OCI-LY1 (cell line): ENCODE measurements at regions not wholly inside any gene's neighbourhood (a gene's known extent, or its start where the extent isn't known, plus 50 kb on each side); places are given as distances from the start of the nearest gene placed in this dataset.

ENCODE experiments used
- H2AFZ ChIP-seq: fragments of 200-600 bp; sonication (generic), shearing (Covaris generic); 2 replicates; pipeline ENCODE4 v1.6.0; 2014; ENCODE audit warnings: antibody characterized with exemption, mild to moderate bottlenecking, low read length
- H3F3A ChIP-seq: fragments of 200-600 bp; sonication (generic), shearing (Covaris generic); 2 replicates; pipeline ENCODE4 v1.6.0; 2014; ENCODE audit warnings: mild to moderate bottlenecking, antibody characterized with exemption, low read length, moderate library complexity; ENCODE audit not compliant: insufficient read depth
- H3K27ac ChIP-seq: fragments of 200-600 bp; sonication (generic); 2 replicates; pipeline ENCODE4 v1.5.1; 2014; ENCODE audit warnings: low read length, mixed run types, mild to moderate bottlenecking, low read depth; ENCODE audit not compliant: poor library complexity, severe bottlenecking
- H3K27me3 ChIP-seq: fragments of 200-600 bp; sonication (generic); 2 replicates; pipeline ENCODE4 v1.6.0; 2014; ENCODE audit warnings: antibody characterized with exemption, mild to moderate bottlenecking, low read length, moderate library complexity; ENCODE audit not compliant: insufficient read depth
- H3K36me3 ChIP-seq: fragments of 200-600 bp; sonication (generic); 2 replicates; pipeline ENCODE4 v1.6.1; 2014; ENCODE audit warnings: mild to moderate bottlenecking, antibody characterized with exemption, low read length, moderate library complexity, mixed read lengths; ENCODE audit not compliant: insufficient read depth
- H3K4me1 ChIP-seq: fragments of 200-600 bp; sonication (generic); 2 replicates; pipeline ENCODE4 v1.5.1; 2014; ENCODE audit warnings: mild to moderate bottlenecking, low read length, moderate library complexity; ENCODE audit not compliant: insufficient read depth, severe bottlenecking
- H3K4me2 ChIP-seq: fragments of 200-600 bp; sonication (generic), shearing (Covaris generic); 2 replicates; pipeline ENCODE4 v1.6.1; 2014; ENCODE audit warnings: low read length
- H3K4me3 ChIP-seq: fragments of 200-600 bp; sonication (generic); 2 replicates; pipeline ENCODE4 v1.5.1; 2014; ENCODE audit warnings: low read length, low read depth, mild to moderate bottlenecking, mixed read lengths; ENCODE audit not compliant: poor library complexity, severe bottlenecking
- H3K79me2 ChIP-seq: fragments of 200-600 bp; shearing (Covaris generic); 2 replicates; pipeline ENCODE4 v1.6.1; 2016; ENCODE audit warnings: mixed run types, low read length, mixed read lengths; ENCODE audit not compliant: insufficient read depth
- H3K9ac ChIP-seq: fragments of 200-600 bp; sonication (generic), shearing (Covaris generic); 2 replicates; pipeline ENCODE4 v1.6.1; 2014; ENCODE audit warnings: mild to moderate bottlenecking, low read length, mixed read lengths
- H3K9me2 ChIP-seq: fragments of 200-600 bp; sonication (generic), shearing (Covaris generic); 2 replicates; pipeline ENCODE4 v1.6.1; 2014; ENCODE audit warnings: low read depth, mild to moderate bottlenecking, low read length, mixed read lengths
- H3K9me3 ChIP-seq: fragments of 200-600 bp; shearing (Covaris generic); 2 replicates; pipeline ENCODE4 v1.6.1; 2014; ENCODE audit warnings: low read length, mixed read lengths
- H4K20me1 ChIP-seq: fragments of 200-600 bp; sonication (generic), shearing (Covaris generic); 2 replicates; pipeline ENCODE4 v1.6.0; 2016; ENCODE audit warnings: mild to moderate bottlenecking, low read length; ENCODE audit not compliant: insufficient read depth
- CTCF ChIP-seq: fragments of 200-600 bp; sonication (generic), shearing (Covaris generic); IDR thresholded peaks from 2 replicates; pipeline ENCODE4 v1.5.1; 2017; ENCODE audit warnings: mild to moderate bottlenecking, antibody characterized with exemption, low read length, moderate library complexity, mixed read lengths
- EZH2 ChIP-seq: fragments of 200-600 bp; sonication (generic), shearing (Covaris generic); IDR thresholded peaks from 2 replicates; pipeline ENCODE4 v1.8.0; 2017; ENCODE audit warnings: borderline replicate concordance, mixed run types, mild to moderate bottlenecking, antibody characterized with exemption, low read length, moderate library complexity, mixed read lengths

- no peak for TF ChIP-seq EZH2
- TF ChIP-seq CTCF: no peak
- Histone ChIP-seq H4K20me1 (no peaks in the 10 kb centered on the region), H2AFZ (no peak overlapping the region), H3K9ac (no peak overlapping the region), H3K4me3 (no peak overlapping the region), H3K27ac (no peak overlapping the region), H3K4me2 (no peak overlapping the region), H3K9me2 (no peaks in the 10 kb centered on the region), H3K9me3 (peaks cover 17% of the 10 kb centered on the region), H3K36me3 (peaks cover 14% of the 10 kb centered on the region; the same call in 1 of the 2 replicates), H3K27me3 (peaks cover 19% of the 10 kb centered on the region; the same call in 1 of the 2 replicates), H3F3A (no peaks in the 10 kb centered on the region), H3K4me1 (peaks cover 12% of the 10 kb centered on the region), H3K79me2 (no peaks in the 10 kb centered on the region)
These were observed 75.8 kb upstream of the GSE1 start for GRCh38 chr16:85537331-85537788.

GRCh38 chr16:85537795-85538401 lies 75.2 kb upstream of the GSE1 start:
- no peak overlapping the region for H2AFZ ChIP-seq
- peaks cover 17% of the 10 kb centered on the region for H3K9me3 ChIP-seq
- peaks cover 14% of the 10 kb centered on the region; the same call in 1 of the 2 replicates for H3K36me3 ChIP-seq
- H3K27ac ChIP-seq: no peak overlapping the region
- H3K4me3 ChIP-seq: no peak overlapping the region
- H3K79me2 ChIP-seq: no peaks in the 10 kb centered on the region
- no peak overlapping the region for H3K4me2 ChIP-seq
- H3K27me3 ChIP-seq: peaks cover 19% of the 10 kb centered on the region; the same call in 1 of the 2 replicates
- no peak overlapping the region for H3K9ac ChIP-seq
- no peaks in the 10 kb centered on the region for H3F3A ChIP-seq
- H3K4me1 ChIP-seq: peaks cover 18% of the 10 kb centered on the region
- no peaks in the 10 kb centered on the region for H3K9me2 ChIP-seq
- no peaks in the 10 kb centered on the region for H4K20me1 ChIP-seq
- no peak for TF ChIP-seq EZH2
- no peak for TF ChIP-seq CTCF

GRCh38 chr16:85539084-85539483 lies 74.0 kb upstream of the GSE1 start:
- peaks cover 17% of the 10 kb centered on the region for H3K9me3 ChIP-seq
- H4K20me1 ChIP-seq: no peaks in the 10 kb centered on the region
- peaks cover 14% of the 10 kb centered on the region; the same call in 1 of the 2 replicates for H3K36me3 ChIP-seq

More at GRCh38 chr16:85539084-85539483, 74.0 kb upstream of the GSE1 start:
- H2AFZ ChIP-seq: no peak overlapping the region
- H3K27me3 ChIP-seq: peaks cover 19% of the 10 kb centered on the region; the same call in 1 of the 2 replicates
- peaks cover 26% of the 10 kb centered on the region for H3K4me1 ChIP-seq
- H3F3A ChIP-seq: no peaks in the 10 kb centered on the region
- H3K4me2 ChIP-seq: no peak overlapping the region
- TF ChIP-seq CTCF (no peak), EZH2 (no peak)
- no peaks in the 10 kb centered on the region for H3K9me2 ChIP-seq
- no peak overlapping the region for H3K4me3 ChIP-seq
- no peaks in the 10 kb centered on the region for H3K79me2 ChIP-seq
- no peak overlapping the region for H3K27ac ChIP-seq
- H3K9ac ChIP-seq: no peak overlapping the region
